Frontal cortex (tissue), 3 donors: ENCODE measurements at regions not wholly inside any gene's neighbourhood (a gene's known extent, or its start where the extent isn't known, plus 50 kb on each side); places are given as distances from the start of the nearest gene placed in this dataset.
"Not testable (repeated sequence)": the region's sequence is repeated elsewhere in the genome, so short reads cannot be mapped to it uniquely, and the experiment has no call there.

ENCODE experiments used
- DNase-seq, 2 donors: peaks; one replicate each; pipeline ENCODE4 v3.0.0; 2012; ENCODE audit warnings: low spot score in 2 of 2
- FAIRE-seq: peaks from 2 replicates; lab custom pipeline; 2012; peaks lifted over from hg19 to GRCh38; lab: Jason Lieb, UNC
- donor health status: control.
- donor health status: control.
- donor health status: control.

DNA sequence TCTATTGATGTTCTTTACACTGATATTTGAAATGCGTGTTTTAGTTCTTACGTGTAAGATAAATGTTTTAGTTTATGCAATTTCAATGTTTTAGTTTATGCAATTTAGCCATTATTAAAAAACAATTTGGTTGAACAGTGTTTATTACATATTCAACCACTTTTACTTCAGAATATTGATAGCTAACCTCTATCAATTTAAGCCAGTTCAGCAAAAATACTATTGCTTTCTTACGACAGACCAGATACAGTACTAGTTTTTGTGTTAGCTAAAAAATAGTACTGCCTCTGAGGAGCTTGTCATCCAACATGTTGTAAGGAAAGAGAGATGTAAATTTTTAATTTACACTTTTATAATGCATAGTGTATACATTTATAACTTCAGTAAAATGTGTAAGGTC, 361.7 kb upstream of the FAT1 start:
- FAIRE-seq = no peak
- DNase-seq = no peak

DNA sequence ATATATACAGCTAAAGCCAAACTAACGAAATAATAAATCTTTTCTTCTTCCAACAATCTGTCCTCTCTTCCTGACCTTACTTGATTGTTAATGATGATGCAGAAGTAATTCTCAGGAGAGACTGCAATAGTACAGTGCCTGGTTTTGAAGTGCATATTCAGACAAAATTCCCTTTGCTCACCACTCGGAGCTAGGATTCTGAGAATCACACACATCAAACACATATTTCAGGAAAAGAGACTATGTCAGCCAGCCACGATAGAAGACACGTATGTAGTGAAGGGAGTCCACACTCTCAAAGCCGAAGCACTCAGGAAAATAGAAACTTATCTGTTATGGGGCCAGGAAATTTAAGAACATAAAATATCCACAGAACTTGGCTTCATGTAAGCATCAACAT, 362.5 kb upstream of the FAT1 start:
- DNase-seq (no peak), FAIRE-seq (no peak)

DNA sequence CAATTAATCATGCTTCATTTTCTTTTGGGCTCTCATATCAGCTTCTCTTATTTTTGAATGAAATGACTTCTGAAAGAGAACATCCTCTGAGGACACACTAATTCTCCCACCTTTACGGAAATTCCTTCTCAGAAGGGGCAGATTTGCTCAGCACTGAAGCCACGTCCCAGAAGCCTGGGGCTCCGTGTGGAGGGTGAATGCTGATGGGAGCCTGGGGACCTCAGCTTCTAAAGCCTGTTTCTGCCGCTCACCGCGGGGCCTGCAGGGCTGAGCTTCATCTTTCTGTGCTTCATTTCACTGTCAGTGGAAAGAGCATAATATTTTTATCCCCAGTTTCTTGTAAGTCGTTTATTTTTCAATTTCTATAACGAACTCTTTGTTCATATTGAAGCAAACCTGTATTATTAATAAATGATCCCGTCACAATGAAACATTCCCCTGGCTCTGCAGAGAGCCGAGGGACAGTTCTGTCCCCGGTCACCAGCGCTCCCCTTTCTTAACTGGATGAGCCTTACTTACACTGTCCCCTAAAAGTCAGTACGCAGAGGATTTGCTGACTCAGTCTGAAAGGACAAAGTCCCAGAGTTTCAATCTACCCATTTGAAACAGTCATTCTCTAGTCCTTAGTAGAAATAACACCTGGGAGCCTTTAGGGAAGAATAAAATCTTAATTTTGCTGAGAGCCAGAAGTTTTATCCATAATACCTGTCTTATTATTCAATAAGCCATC, 364.6 kb upstream of the FAT1 start:
- DNase-seq (no peak), FAIRE-seq (no peak)

DNA sequence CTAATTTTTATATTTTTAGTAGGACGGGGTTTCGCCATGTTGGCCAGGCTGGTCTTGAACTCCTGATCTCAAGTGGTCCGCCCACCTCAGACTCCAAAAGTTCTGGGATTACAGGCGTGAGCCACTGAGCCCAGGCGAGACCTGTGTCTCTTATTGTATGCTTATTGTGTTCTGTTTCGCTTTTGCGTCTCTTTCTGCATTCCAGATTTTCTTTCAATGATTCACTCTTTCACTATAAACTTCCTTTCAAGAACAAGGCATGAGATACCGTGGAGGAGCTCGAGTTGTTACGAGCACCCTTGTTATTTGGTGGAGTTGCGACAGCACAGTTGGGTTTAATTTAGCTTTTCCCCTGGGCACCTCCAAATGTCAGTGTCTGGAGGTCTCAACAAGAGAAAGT, 366.7 kb upstream of the FAT1 start:
- FAIRE-seq = no peak
- no peak for DNase-seq

DNA sequence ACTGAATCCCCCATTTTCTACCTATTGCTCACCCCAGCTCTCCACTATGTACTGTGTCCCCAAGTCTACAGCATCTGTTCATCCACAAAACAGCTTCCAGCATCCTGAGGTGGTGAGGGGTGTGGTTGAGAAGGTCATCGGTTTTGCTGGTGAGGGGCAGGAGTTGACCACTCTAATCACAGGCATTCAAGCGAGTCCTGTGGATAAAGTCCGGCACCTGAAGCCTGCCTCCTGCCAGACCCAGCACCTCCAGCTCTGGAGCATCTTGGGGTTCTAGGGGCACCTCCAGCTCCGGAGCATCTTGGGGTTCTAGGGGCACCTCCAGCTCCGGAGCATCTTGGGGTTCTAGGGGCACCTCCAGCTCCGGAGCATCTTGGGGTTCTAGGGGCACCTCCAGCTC, 367.2 kb upstream of the FAT1 start:
- not testable (repeated sequence) for DNase-seq, FAIRE-seq

DNA sequence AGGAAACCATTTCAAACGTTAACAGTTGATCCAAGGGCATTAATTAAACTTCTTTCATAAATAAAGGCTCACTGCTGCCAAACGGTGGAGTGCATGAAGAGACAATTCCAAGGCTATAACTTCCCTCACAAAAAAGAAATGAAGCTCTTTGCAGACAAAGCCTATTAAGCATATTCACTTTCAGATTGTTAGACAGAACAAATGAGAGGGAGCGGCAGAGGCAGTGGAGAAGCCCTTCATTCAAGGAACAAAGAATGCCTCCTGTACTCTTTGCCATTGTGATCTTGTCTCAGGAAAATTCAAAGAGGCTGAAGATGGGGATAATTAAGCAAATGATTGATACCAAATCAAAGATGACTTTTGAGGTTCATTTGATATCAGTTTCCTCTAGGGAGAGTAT, 370.5 kb upstream of the FAT1 start:
- DNase-seq (no peak), FAIRE-seq (no peak)

DNA sequence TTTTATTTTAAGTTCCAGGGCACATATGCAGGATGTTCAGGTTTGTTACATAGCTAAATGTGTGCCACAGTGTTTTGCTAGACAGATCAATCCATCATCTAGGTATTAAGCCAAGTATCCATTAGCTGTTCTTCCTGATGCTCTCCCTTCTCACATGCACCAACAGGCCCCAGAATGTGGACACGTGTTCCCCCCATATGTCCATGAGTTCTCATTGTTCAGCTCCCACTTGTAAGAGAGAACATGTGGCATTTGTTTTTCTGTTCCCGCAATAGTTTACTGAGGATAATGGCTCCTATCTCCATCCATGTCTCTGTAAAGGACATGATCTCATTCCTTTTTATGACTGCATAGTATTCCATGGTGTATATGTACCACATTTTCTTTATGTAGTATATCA, 374.8 kb upstream of the FAT1 start:
- DNase-seq (no peak), FAIRE-seq (no peak)

DNA sequence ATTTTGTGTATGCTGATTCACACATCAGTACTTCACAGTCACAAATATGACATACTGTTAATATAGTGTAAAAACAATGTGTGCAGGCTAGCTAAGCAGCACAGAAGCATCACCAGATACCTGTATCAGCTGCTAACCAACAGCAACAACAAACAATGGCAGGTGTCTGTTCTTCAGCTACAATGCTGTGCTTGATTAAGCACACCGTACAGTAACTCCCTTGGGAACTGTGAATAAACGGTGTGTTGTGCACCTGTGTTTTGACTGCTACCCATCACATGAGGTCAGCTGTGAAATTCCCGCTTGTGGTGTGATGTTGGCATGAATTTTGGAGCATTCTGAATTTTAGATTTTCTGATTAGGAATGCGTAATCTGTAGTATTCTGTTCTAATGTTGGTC, 379.7 kb upstream of the FAT1 start:
- FAIRE-seq = no peak

DNA sequence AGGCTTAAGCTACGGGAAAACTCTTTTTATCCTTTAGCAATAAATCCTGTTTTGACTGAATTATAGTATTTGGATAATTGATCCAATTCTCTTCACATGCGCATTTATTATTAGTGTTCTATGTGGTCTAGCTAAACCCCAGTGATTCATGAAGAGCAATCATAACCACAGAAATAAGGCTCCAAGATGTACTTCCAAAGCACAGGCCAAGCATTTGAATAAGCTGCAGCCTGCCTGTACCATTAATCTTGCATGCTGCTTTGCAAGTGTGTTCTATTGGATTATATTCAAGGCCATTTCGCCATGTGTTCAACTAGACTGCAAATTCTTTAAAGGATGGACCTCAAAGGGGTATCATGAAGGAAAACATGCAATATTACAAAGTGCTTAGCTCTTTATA, 385.2 kb upstream of the FAT1 start:
- FAIRE-seq (no peak), DNase-seq (no peak)

More for the DNA sequence above, 379.7 kb upstream of the FAT1 start:
- DNase-seq = no peak

DNA sequence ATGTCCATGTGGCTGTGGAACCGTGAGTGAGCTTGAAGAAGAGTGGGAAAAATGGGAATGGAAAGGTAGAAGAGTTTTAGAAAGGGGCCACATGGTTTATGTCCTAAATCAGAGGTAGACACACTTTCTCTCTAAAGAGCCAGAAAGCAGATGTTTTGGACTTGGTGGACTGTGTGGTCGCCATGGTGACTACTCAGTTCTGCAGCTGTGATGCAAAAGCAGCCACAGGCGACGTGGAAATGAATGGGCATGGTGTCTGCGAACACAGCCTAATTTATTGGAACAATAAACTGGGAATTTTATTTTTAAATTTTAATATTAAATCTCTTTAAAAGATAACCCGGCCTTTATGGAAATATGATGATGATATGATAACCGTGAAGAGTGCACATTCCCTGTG, 386.0 kb upstream of the FAT1 start:
- FAIRE-seq (no peak), DNase-seq (no peak)

DNA sequence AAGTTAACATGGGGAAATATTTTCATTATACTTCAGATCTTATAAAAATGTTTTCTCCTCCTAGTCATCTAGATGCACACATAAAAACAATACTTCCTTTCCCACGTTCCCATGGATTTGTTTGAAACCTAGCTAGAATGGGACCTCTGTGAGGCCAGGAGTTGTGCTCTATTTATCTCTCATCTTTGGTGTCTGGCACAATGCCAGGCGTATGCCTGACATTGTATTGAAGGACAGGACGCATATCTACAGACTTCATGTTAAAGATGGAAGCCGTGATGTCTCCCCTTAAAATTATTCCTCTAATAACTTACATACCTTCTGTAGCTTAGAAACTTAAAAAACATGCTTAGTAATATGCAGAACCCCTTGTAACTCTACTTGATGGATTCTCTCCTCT, 394.5 kb upstream of the FAT1 start:
- FAIRE-seq = no peak

DNA sequence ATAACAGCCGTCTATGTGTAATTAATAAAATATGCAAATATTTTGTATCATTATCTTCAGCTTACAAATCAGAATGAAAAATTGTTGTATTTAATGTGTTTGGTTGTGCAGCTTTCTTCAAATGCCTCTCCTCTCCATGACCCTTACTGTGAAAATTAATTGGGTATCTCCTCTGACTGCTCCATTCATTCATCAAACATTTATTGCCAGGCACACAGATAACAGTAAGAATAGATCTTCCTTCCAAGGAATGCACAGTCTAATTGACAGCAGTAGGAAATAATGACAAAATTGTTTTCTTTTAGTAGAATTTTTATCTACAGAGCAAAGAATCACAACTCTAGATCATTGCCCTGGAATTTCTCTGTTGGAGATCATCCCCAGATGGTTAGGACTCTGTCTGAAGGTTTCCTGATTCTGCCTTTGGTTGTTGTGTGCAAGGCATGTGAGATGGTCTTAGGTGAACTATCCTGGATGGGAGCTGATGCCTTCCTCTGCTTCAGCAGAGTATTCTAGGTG, 395.0 kb upstream of the FAT1 start:
- DNase-seq = no peak
- no peak for FAIRE-seq

More for the DNA sequence above, 394.5 kb upstream of the FAT1 start:
- no peak for DNase-seq

DNA sequence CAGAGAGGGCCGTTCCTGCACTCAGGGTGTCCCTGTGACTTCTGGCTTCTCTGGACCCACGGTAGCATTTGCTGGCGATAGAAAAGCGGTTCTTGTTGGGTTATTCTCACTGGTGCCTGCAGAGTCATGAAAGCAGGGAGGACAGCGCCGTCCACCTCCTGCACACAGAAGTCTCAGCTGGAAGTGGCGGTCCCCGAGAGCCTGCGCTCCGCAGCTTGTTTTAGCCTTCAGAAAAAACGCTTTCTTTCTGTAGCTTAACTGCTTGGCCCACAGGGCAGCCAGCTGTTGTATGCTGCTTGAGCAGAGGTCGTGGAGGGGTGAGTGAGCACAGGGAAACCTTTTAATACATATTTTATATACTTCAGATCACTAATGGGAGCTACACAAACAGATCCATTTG, 400.7 kb upstream of the FAT1 start:
- FAIRE-seq = no peak

DNA sequence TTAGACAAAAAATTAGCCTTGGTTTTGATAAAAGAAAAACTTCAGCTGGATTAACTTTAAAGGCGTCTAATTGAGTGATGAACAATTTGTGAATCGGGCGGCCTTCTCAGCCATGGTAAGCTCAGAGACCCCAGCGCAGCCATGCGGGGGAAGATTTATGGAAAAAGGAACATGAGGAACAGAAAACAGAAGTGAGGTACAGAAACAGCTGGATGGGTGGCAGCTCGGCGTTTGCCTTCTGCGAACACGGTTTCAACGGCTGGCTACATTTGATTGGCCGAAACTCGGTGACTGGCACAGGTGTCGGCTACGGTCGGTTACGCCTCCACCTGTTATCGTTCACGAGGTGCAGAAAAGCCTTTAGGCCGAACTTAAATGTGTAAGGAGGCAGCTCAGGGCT, 401.4 kb upstream of the FAT1 start:
- no peak for FAIRE-seq
- no peak for DNase-seq

More for the DNA sequence above, 400.7 kb upstream of the FAT1 start:
- DNase-seq = no peak

DNA sequence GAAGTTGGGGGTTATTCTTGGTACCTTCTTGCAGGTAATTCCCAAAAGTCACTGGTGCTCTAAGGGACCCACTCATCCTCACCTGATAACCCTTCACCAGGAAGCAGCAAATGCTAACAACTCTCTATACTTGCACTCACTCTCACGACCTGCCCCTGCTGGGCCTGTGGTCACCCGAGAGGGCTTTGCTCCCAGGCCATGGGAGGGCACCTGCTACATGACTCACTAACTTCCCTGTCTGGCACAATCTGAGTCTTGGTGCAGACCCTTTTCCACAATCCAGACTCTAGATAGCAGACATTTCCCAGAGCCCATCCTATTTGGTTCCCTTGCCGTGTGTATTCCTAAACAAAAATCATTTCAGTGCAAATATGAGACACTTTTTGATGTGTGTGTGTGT, 403.8 kb upstream of the FAT1 start:
- FAIRE-seq (no peak), DNase-seq (no peak)

DNA sequence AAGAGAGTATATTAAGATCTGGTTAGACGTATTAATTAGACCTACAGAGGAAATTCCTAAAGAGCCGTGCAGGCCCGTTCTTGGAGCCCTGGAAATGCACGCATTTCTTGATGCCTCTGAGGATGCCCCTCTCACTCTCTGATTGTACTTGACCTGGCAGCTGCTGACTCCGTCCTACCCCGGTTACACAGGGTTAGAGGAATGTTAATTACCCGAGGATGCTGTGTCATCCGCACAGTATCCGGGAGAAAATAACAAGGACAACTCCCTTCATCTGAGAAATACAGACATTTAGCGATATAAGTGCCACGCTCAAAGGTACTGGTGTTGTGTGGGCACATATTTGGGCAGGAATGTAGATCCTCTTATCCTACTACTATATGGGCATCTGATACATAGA, 404.6 kb upstream of the FAT1 start:
- FAIRE-seq (no peak), DNase-seq (no peak)

DNA sequence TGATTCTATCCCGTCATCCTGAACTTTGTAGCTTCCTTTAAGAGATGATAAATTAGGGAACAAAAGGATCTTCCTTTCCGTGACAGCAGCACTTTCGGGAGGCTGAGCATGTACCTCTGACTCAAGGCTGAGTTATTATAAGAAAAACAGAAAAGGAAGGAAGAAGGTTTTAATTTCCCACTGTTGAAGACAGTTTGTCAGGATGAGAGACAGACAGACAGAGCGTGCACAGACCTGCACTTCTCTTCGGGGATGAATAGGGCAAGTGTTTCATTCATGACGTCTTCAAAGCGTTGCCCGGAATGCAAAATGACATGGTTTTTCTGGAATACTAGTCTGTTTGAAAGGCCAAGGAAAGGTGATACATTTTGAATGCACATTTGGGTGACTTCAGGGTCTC, 405.3 kb upstream of the FAT1 start:
- DNase-seq (no peak), FAIRE-seq (no peak)

DNA sequence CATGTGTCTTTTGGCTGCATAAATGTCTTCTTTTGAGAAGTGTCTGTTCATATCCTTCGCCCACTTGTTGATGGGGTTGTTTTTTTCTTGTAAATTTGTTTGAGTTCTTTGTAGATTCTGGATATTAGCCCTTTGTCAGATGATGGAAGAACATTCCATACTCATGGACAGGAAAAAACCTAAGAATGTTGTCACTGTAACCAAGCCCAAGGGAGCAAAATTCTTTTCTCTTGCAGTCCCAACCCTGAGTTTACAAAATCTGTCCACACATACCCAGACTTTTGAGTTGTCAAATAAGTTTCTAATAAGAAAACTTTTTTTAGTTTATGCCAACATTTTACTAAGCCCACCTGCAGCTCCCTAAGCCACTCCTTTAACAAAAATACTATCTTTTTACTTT, 408.2 kb upstream of the FAT1 start:
- not testable (repeated sequence) for DNase-seq, FAIRE-seq

DNA sequence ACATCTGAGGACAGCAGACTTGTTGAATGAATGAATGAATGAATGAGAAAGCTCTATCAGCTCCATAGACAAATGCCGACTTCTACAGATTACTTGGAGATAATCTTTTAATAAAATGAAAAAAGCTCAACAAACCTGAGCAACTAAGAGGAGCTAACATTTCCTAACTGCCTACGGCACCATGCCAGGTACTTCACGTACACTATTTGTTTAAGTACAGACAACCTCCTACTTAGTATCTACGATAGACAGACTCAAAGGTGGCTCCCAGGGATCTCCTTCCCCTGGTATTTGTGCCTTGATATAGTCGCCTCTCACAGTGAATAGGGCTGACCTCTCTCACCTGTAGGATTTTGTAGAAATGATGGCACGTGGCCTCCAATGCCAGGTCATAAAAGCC, 412.2 kb upstream of the FAT1 start:
- no peak for FAIRE-seq
- DNase-seq = no peak

DNA sequence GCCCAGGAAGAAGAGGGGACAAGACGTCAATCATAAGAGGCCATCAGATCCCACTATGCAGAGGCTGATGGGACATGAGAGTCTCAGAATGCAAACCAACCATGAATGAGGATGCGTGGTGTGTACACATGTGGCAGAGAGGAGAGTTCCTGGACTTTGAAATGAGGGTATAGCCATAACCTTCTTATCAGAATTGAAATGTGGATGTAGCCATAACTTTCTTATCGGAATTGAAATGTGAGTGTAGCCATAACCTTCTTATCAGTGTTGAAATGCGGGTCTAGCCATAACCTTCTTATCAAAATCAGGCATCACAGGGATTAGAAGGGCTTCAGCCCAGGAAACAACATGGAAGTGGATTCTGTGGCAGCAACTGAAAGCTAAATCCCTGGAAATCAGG, 415.5 kb upstream of the FAT1 start:
- DNase-seq (no peak), FAIRE-seq (no peak)

DNA sequence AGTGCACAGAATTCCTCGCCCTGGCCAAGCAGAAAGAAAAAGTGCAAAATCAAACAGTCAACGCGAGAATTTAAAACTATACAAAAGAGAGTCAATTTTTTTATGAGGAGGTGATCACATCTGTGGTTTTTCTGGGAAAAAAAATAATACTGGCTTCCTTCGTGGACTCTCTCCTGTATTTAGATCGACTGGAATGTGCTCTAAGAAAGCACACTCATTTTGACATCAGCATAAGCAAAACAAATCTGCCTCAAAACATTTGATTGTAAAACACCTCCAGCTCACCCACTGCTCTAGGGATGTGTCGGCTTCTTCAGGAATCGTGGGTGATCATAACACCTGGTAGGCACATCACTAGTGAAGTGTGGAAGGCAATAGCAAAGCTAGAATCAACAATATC, 417.4 kb upstream of the FAT1 start:
- DNase-seq = no peak
- no peak for FAIRE-seq
